ENCODE measurements at regions not wholly inside any gene's neighbourhood (a gene's known extent, or its start where the extent isn't known, plus 50 kb on each side); places are given as distances from the start of the nearest gene placed in this dataset.

DNA sequence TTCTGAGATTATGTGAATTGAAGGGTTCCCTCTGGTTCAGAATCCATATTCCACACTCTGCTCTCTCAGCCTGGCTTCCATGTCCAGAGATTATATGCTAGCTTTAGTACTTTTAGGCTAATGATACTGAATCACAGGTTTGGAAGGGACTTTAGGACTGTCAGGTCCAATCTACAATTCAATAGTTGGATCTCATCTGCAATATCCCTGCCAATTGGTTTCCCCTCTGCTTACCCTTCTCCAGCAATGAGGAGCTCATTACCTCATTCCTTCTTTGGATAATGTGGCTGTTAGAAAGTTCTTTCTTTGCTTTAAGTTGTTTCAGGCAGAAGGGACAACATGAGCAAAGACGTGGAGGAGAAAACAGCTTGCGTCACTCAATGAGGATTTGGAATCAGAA, 245.3 kb downstream of the PLPP3 start:
- no peak for TF ChIP-seq ZNF274 (IDR thresholded peaks at IDR 0.05; ENCODE audit: low read depth, low read length)
- no peak overlapping the region for H3K4me3 ChIP-seq (ENCODE audit: low read length)

DNA sequence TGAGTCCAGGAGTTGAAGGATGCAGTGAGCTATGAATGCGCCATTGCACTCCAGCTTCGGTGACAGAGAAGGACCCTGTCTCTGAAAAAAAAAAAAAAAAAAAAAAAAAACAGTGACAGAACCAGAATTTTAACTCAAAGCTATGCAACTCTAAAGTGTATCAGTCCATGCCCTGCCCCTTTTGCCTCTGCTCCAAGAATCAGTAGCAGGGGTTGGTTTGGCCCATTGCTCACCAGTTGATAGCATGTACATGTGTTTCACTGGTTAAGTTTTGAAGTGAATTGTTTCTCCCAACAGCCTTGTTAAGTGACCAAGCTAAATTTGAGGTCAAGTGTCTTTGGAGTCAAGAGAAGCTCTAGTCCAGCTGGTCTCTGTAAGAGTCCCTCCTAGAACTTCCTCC, 245.9 kb downstream of the PLPP3 start:
- no peak overlapping the region for H3K4me3 ChIP-seq (ENCODE audit: low read length)
- no peak for TF ChIP-seq ZNF274 (IDR thresholded peaks at IDR 0.05; ENCODE audit: low read depth, low read length)

DNA sequence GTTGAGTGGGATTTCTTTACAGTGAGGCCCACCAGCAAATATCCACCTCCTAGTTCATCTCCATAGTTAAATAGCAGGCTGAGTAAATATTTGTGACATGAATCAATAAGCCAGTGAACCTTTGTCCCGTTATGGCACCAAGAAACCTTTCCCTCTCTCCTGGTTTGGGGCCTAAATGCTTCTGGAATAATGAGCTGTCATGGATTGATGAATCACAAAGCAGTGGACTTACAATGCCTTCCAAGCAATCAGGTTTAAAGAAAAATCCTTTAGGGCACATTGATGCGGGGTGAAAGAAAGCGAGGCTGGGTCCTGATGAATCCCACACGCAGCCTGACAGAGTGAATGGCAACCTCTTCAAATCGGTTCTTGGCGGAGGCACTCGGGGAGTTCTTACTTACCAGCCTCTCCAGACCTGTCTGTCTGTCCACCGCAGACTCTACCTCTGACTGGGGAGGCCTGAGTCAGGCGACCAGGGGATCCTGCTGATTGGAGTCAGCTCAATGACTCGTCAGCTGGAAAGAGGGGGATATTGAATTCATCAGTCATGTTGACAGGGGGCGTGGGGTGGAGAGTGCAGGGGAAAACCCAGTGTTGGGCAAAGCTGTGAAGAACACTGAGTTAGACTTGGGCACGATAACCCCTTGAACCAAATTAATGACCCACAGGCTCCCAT, 247.3 kb downstream of the PLPP3 start:
- no peak for TF ChIP-seq ZNF274 (IDR thresholded peaks at IDR 0.05; ENCODE audit: low read depth, low read length)
- H3K4me3 ChIP-seq (ENCODE audit: low read length), result peak overlapping the region; percentile 28; the same call in 1 of the 2 replicates

DNA sequence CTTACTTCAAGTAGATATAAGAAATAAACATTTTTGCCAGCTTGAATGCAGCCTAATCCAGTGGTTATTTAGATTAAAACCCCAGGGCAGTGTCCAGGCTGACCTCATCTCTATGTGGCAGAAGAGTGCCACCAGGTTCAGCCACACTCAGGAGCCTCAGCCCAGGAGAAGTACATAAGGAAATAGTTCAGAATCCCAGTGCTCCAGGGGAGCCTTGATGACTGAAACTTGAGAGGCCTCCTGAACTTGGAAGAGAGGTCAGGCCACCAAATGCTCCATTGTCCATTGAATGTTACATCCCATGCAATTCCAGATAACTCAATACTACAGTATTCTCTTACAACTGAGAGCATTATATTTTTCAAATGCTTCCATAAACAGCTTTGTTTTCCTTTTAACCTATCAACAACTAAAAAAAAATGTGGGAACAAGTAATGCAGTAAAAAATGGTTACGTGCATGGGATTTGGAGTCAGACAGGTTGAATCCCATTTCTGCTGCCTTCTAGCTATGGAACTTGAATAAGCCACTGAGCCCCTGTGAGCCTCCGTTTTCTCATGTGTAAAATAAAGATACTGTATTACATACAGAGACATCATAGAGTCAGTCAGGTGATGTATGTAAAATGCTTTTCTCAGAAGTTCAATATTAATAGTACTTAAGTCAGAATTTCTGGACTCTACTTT, 248.0 kb downstream of the PLPP3 start:
- no peak for TF ChIP-seq ZNF274 (IDR thresholded peaks at IDR 0.05; ENCODE audit: low read depth, low read length)

DNA sequence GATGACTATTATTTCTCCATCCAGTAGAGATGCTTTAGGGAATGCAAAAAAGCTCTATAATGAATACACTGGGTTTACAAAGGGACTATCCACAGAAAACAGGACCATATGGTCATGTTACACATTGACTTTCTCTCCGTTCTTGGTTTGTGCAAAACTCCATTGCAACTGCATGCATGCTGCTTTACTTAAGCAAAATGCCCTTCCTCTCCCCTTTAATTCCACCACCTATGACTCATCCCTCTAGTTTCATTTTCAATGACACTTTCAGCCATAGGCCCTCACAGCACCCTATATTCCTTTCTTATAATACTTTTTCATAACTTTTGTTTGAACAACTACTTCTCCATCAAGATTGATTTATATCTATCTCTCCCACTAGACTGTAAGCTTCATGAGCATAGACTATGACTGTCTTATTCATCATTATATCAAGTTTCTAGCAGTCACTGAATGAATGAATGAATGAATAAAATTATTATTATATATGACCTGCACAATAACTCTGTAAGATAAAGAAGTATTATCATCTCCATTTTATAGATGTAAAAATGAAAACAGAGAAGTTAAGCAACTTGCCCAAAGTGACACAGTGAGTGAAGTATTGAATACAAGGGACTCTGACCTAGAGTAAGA, 248.9 kb downstream of the PLPP3 start:
- no peak for TF ChIP-seq ZNF274 (IDR thresholded peaks at IDR 0.05; ENCODE audit: low read depth, low read length)
- H3K4me3 ChIP-seq (ENCODE audit: low read length), result no peak overlapping the region

More for the DNA sequence above, 248.0 kb downstream of the PLPP3 start:
- peak overlapping the region; percentile 28; the same call in 1 of the 2 replicates for H3K4me3 ChIP-seq (ENCODE audit: low read length)

DNA sequence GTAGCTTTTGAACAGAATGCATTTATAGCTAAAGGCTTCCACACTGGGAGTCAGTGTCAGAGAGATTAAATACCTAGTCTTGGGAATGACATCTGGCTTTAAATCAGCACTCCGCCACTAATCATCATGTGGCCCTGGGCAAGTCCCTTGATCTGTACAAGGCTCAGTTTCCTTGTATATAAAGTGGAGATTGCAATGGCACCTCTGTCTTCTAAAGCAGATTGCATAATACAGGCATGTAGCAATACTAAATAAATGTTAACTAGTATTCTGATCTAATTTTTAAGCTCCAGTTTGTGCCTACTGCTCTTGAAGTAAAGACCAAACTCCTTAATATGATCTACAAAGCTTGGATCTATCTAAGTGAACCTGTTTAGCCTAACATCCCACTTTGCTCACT, 249.4 kb downstream of the PLPP3 start:
- TF ChIP-seq ZNF274 (IDR thresholded peaks at IDR 0.05; ENCODE audit: low read depth, low read length), result no peak
- H3K4me3 ChIP-seq (ENCODE audit: low read length), result no peak overlapping the region

DNA sequence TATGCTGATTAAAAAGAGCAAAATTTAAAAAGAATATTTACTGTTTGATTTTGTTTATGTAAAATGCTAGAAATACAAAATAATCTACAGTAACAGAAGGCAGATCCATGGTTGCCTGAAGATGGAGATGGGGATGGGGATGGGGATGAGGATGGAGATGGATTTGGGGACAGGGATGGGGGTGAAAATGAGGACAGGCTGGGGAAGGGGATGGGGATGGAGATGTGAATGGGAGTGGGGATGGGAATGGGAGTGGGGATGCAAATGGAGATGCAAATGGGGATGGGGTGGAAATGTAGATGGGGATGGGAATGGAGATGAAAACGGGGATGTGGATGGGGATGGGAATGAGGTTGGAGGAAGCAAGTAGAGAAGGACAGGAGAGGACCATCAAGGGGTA, 252.2 kb downstream of the PLPP3 start:
- no peak overlapping the region for H3K4me3 ChIP-seq (ENCODE audit: low read length)
- no peak for TF ChIP-seq ZNF274 (IDR thresholded peaks at IDR 0.05; ENCODE audit: low read depth, low read length)

DNA sequence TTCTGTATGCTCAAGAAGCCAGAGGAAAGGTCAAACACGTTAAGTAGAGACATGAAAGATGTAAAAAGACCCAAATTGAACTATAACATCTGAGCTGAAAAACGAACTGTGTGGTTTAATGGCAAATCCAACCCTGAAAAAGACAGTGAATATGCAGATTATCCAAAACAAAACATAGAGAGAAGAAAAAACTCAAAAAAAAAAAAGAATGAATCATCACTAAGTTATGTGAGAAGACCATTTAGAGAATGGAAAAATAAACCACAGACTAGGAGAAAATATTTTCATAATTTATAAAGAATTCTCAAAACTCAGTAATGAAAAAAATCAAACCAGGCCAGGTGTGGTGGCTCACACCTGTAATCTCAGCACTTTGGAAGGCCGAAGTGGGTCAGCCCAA, 253.3 kb downstream of the PLPP3 start:
- no peak for TF ChIP-seq ZNF274 (IDR thresholded peaks at IDR 0.05; ENCODE audit: low read depth, low read length)
- no peak overlapping the region for H3K4me3 ChIP-seq (ENCODE audit: low read length)

DNA sequence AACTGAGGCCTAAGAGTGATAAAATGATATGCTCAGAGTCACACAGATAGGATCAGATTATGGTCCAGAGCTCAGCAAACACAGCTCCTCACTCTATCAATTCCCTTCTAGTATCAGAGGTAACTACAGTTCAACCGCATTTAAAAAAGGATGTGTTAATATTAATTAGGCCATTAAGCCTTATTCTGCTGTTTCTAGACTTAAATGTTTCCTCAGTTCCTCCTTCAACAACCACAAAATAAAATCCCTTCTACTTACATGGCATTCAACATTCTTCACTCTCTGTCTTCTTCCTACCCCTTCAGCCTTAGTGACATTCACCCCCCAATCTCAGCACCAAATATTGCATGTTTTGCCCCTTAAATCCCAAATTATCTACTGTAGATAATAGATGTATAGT, 254.9 kb downstream of the PLPP3 start:
- no peak overlapping the region for H3K4me3 ChIP-seq (ENCODE audit: low read length)
- TF ChIP-seq ZNF274 (IDR thresholded peaks at IDR 0.05; ENCODE audit: low read depth, low read length), result no peak

DNA sequence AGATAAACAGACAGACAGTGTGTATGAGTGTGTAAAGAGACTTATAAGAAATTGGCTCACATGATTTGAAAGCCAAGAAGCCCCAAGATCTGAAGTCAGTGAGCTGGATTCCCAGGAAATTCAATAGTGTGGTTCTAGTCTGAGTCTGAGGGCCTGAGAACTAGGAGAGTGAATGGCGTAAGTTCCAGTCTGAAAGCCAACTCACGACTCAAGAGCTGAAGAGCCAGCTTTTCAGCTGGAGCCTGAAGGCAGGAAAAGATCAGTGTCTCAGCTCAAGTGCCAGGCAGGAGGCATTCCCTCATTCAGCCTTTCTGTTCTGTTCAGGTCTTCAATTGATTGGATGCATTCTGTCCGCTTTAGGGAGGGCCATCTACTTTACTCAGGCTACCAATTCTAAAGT, 257.2 kb downstream of the PLPP3 start:
- no peak overlapping the region for H3K4me3 ChIP-seq (ENCODE audit: low read length)
- no peak for TF ChIP-seq ZNF274 (IDR thresholded peaks at IDR 0.05; ENCODE audit: low read depth, low read length)

DNA sequence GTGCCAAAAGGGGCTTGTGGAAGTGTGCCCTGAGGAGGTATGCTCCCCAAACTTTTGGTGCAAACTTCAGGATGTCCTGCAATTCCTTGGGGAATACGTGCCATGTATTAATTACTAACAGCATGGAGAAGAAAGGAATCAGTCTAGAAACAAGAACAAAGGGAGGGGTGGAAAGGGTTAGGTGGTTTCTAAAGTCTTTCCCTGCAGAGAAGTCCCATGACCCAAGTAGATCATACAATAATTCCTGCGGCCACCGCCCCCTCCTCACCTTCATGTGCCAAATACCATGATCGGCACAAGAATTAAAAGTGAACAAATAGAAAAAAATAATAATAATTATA, 258.2 kb downstream of the PLPP3 start:
- H3K4me3 ChIP-seq (ENCODE audit: low read length), result no peak overlapping the region
- TF ChIP-seq ZNF274 (IDR thresholded peaks at IDR 0.05; ENCODE audit: low read depth, low read length), result no peak

DNA sequence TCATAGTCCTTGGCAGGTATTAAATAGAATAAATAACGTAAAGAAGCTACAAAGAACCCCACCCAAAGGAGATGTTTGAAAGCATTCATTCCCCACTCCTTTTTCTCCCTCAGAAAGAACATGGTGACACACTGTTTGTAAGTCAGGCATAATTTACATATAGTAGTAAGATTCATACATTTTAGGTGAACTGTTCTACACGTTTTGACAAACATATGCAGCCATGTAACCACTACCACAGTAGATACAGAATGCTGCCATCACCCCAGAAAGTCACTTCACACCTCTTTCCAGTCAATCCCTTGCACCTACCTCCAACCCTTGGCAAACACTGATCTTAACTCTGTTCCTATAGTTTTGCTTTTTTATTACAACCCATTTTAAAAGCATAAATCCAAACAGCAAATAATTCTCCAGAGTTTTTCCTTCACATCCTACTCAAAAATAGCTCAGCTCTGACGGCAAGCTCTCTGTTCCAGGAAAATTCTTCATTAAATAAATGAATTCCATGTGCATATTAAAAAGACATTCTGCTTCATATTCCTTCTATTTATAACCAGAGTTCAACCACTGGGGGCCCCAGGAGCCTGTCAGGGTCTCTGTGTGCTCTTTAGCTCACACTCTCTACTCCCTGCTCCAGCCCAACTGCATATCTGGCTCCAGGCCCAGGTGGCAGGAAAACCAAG, 258.8 kb downstream of the PLPP3 start:
- no peak overlapping the region for H3K4me3 ChIP-seq (ENCODE audit: low read length)
- no peak for TF ChIP-seq ZNF274 (IDR thresholded peaks at IDR 0.05; ENCODE audit: low read depth, low read length)

DNA sequence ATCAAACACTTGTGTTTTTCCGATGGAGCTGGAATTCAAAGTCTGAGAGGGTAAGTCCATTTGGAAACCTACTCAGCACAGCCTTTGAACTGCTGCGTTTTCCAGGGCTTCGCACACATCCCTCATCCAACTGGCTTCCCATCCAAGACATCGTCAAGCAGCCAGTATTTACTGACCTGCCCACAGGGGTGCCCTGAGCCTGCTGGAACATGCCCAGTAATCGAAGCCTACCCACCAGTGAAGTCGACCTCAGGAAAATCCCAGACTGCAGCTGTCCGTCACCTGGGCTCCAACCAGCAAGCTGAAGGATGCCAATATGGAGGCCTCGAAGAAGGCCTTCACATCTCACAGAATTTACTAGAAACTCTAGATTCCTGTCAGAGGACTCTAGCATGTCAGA, 261.6 kb downstream of the PLPP3 start:
- H3K4me3 ChIP-seq (ENCODE audit: low read length), result no peak overlapping the region
- no peak for TF ChIP-seq ZNF274 (IDR thresholded peaks at IDR 0.05; ENCODE audit: low read depth, low read length)

DNA sequence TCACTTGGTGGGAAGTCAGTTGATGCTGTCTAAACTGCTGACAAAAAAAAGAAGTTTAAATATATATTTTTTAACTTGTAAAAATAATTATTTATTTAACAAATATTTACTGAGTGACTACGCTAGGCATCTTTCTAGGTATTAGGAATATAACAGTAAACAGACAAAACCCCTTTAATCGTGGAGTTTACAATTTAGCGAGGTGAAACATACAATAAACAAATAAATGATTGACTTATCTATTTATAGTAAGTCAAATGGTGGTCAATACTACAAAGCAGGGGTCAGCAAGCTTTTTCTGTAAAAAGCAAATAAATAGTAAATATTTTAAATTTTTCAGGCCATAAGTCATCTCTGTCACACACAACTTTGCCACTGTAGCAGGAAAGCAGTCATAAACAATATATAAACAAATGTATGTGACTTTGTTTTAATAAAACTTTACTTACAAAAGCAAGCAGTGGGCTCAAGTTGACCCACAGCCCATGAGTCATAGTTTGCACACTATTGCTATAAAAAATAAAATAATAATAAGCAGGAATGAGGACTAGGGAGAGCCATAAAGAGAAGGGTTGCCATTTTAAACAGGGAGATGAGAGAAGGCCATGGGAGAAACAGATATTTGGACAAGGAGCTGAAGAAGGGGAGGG, 263.9 kb downstream of the PLPP3 start:
- no peak overlapping the region for H3K4me3 ChIP-seq (ENCODE audit: low read length)
- no peak for TF ChIP-seq ZNF274 (IDR thresholded peaks at IDR 0.05; ENCODE audit: low read depth, low read length)

Measured in GM08714 (cell line).